ENCODE measurements at regions not wholly inside any gene's neighbourhood (a gene's known extent, or its start where the extent isn't known, plus 50 kb on each side); places are given as distances from the start of the nearest gene placed in this dataset.

- TF ChIP-seq CTCF (IDR thresholded peaks at IDR 0.05) = no peak
- TF ChIP-seq EP300 (IDR thresholded peaks at IDR 0.05) = no peak
- TF ChIP-seq POLR2A (IDR thresholded peaks at IDR 0.05; ENCODE audit: low read depth) = no peak
- TF ChIP-seq POLR2AphosphoS5 (IDR thresholded peaks at IDR 0.05) = no peak
These were observed 273.3 kb downstream of the RPLP1 start for GRCh38 chr15:69725957-69726356.

All from esophagus muscularis mucosa (tissue), 4 donors.